ENCODE measurements at regions not wholly inside any gene's neighbourhood (a gene's known extent, or its start where the extent isn't known, plus 50 kb on each side); places are given as distances from the start of the nearest gene placed in this dataset.

- DNase-seq, result no peak
Measured at GRCh38 chr2:216808805-216809425, 50.9 kb downstream of the TNP1 start.

- DNase-seq, result no peak
Measured at GRCh38 chr2:216807857-216808272, 52.0 kb downstream of the TNP1 start.

DNA sequence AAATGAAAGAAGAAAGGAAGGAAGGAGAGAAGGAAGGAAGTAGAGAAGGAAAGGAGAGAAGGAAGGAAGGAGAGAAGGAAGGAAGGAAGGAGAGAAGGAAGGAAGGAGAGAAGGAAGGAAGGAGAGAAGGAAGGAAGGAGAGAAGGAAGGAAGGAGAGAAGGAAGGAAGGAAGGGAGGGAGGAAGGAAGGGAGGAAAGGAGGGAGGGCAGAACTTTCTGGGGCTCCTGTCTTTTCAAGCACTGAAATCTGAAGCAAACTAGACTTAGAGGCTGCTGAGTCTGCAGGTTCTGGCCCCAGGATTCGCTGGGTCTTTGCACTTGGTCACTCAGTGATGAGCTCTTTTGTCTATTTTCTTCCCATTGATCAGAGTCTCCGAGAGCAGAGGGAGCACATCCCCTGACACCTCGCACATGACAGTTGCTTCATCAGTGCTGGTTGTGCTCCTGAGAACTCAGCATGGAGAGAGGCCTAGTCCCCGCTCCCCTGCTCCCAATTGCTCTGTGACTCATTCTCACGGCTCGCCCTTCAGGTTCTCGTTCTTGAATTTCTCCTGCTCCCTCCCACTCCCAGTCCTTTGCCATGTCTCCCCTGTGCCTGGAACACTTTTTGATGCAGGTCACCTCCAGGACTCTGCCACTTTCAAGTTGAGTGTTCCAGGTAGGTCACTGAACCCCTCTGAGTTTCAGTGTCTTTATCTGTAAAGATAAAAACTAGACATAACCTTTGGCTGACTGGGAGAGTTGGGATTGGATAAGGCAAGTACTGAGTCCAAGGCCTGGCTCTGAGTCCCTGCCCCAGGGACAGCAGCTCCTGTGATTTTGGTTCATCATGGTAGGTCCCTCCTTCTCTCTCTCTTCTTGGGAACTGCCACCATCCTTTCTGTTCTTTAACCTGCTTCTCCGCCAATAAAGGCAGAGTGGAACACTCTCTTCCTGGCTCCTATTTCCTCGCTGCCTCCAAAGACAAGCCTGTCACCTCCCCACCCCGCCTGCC lies 55.2 kb downstream of the TNP1 start:
- no peak for DNase-seq

- no peak for DNase-seq
Measured at GRCh38 chr2:216803791-216804190, 56.1 kb downstream of the TNP1 start.

- DNase-seq, result no peak
Measured at GRCh38 chr2:216802516-216803215, 57.2 kb downstream of the TNP1 start.

- DNase-seq, result no peak
Measured at GRCh38 chr2:216800836-216801235, 59.0 kb downstream of the TNP1 start.

- DNase-seq, result no peak
Measured at GRCh38 chr2:216799873-216800431, 59.9 kb downstream of the TNP1 start.

- DNase-seq, result no peak
Measured at GRCh38 chr2:216796115-216796840, 63.6 kb downstream of the TNP1 start.

GRCh38 chr2:216793386-216793785 lies 66.5 kb downstream of the TNP1 start:
- no peak for DNase-seq

DNA sequence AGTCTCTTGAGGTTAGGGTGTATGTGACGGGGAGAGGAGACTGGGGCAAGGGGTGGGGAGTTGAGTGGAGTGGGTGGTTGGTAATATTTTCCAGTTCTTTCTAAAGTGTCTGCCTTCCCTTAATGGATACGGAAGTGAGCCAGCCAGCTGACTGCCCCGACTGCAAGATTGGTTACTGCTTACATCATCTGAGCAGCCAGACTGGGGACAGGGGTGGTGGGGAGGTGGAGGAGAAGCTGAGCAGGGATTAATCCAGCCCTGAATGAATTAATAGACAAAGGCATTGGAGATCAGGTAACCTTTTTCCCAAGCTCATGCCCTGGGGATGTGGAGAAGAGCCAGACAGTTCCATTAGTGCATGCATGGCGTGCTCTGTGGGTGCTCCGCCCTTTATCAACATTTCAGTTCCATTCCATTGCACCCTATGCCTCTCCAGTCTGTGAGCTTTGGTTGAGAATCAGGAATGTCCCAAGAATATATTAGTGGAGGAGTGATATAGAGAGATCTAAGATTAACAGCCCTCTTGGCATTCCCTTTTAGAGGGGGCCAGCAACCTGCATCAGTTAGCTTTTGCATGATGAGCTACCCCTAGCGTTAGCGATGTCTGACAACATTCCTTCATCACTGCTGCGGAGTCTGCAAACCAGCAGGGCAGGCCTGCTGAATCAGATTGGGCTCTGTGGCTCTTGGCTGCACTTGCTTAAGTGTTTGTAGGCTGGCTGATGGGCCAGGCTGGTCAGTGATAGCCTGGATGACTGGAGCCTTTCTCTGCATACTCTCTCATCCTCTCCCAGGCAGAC lies 67.4 kb downstream of the TNP1 start:
- DNase-seq, result no peak

DNA sequence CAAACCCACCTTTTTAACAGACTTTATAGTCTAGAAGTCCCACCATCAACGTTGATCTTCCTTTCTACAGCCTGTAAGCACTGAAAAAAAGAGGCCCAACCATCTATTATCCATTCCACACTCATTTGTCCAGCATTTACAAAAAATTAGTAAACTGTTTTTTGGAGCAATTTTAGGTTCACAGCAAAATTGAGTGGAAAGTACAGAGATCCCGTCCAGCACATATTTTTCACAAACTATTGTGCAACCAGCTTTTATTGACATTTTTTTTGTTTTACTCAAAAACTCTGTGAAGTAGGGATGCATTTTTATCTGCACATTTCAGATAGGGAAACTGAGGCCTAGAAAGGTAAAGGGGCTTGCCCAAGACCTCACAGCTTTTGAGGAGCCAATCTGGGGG lies 68.6 kb downstream of the TNP1 start:
- no peak for DNase-seq

- no peak for DNase-seq
Measured at GRCh38 chr2:216789081-216789480, 70.8 kb downstream of the TNP1 start.

DNA sequence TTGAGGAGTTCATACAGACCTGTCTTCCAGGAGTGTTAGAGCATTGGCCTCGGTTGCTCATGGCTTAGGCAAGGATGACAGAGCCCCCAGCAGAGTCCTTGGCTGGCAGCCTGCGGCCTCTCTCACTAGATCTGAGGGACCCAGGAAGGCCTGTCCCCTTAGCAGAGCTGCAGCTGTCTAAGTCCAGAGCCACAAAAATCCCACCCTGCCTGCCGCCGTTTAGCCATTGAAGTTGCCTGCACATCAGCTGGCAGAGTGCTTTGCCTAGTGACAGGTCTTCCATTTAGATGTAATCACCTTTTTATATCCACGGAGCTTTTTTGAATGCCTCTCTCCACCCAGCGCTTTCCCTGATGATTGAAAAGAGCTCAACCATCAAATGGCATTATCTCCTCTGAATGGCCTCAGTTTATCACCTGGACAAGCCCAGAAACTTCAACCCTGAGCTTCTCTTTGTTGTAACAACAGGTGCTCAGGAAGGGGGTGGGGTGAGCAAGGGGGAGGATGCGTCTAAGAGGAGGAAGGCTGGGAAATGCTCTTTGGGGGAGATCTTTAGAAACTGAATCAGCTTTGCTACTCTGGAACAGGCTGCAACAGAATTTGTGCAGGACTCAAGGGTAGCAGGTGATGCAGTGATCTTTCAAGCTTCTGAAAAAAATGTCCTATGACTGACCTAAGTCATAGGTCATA lies 71.9 kb downstream of the TNP1 start:
- DNase-seq, result no peak

DNA sequence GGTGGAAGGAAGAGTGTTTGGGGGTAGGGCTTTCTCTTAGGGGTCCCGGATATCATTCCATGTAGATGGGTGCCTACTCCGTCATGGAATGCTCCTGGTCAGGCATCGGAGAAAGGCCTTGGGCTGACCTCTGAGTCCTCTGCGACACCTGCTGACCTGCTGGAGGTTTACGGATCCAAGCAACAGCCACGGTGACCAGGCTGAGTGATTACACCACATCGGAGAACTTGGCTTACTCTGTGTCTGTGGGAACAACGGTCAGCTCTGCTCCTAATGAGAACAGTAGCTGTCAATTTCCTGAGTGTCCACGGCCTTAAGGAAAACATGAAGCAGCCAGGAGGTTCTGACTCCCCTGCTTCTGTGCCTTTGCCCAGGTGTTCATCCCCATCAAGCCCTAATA lies 73.2 kb downstream of the TNP1 start:
- DNase-seq, result no peak

- no peak for DNase-seq
Measured at GRCh38 chr2:216784456-216784855, 75.4 kb downstream of the TNP1 start.

DNA sequence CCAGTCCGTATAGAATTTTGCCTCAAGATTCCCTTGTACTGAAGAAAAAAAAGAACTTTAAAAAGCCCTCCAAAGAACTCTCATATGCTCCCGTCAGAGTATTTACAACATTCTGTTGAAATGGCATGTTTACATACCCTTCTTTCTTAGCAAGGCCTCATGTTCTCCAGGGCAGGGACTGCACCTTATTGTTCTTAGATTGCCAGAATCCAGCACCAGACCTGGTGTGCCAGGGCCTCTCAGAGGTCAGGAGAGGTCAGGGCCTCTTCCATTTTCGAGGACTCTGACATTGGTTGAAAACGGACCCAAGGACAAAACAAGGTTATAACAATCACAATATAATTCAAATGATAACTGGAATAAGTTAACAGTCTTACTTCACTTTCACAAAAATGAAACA lies 78.2 kb downstream of the TNP1 start:
- DNase-seq, result no peak

GRCh38 chr2:216780843-216781242 lies 79.0 kb downstream of the TNP1 start:
- no peak for DNase-seq

DNA sequence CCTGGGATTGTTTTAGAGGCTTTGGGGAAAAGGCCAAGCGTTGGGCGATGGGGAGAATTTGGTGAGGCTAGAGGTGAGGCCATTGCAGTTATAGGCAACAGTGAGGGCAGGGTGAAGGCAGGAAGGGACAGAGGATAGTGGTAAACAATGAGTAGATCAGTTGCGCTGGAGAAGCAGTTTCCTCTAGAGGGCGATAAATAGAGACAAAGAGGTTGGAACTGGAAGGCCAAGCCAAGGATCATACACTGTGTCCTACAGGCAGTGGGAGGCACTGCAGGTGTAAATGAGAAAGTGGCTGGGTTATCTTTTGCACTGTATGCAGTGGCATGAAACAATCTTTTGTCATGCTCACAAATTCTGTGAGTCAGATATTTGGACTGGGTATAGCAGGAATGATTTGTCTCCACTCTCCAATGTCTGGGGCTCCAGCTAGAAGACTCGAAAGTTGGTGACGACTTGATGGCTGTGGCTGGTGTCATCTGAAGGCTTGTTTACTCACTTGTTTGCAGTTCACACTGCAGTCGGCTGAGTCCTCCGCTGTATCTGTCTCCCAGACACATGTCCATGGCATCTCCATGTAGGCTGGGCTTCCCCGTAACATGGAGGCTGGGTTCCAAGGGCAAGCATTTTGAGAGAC lies 82.1 kb downstream of the TNP1 start:
- peak; percentile 26 to 57 for DNase-seq

- no peak for DNase-seq
Measured at GRCh38 chr2:216776066-216776850, 80.9 kb upstream of the IGFBP5 start.

DNA sequence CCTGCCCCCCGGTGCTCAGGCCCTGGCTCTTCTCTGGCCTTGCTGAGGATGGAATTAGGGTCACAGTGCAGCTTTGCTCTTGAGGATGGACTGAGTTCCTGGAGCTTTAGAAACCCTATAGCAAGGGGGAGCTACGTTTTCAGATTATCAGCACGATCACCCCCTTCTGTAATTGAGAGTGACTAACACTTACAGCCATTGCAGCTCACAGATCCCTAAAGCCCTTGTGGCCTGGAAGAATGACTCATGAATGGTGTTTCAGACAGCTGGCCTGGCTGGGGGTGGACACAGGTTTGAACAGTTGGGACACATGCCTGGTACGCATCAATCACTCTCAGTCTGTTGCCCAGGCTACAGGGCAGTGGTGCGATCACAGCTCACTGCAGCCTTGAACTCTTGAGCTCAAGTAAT lies 79.7 kb upstream of the IGFBP5 start:
- no peak for DNase-seq

Measured in Kasumi-1 (cell line).